ENCODE measurements at regions not wholly inside any gene's neighbourhood (a gene's known extent, or its start where the extent isn't known, plus 50 kb on each side); places are given as distances from the start of the nearest gene placed in this dataset.

GRCh38 chr15:62821384-62822131 lies 221.0 kb upstream of the TPM1 start:
- Histone ChIP-seq H3K36me3 (no peaks in the 10 kb centered on the region), H3K4me1 (no peaks in the 10 kb centered on the region), H3K4me3 (no peak overlapping the region), H3K9me3 (no peaks in the 10 kb centered on the region), H3K27ac (no peak overlapping the region), H3K27me3 (no peaks in the 10 kb centered on the region)
- DNase-seq (ENCODE audit: extremely low spot score in 2 of 2), result no peak
- intact Hi-C loops (cut with DNase I), result no loop called here
- TF ChIP-seq CTCF (IDR thresholded peaks at IDR 0.05) (no peak), POLR2A (IDR thresholded peaks at IDR 0.05) (no peak), POLR2AphosphoS5 (IDR thresholded peaks at IDR 0.05; ENCODE audit: insufficient read depth in 1 of 2, low read depth in 1 of 2) (no peak)

- intact Hi-C loops (cut with DNase I), result no loop called here
- DNase-seq (ENCODE audit: extremely low spot score in 2 of 2), result no peak
- Histone ChIP-seq H3K36me3 (no peaks in the 10 kb centered on the region), H3K27ac (no peak overlapping the region), H3K4me3 (no peak overlapping the region), H3K27me3 (no peaks in the 10 kb centered on the region), H3K9me3 (no peaks in the 10 kb centered on the region), H3K4me1 (no peaks in the 10 kb centered on the region)
- no peak for TF ChIP-seq POLR2AphosphoS5 (IDR thresholded peaks at IDR 0.05; ENCODE audit: insufficient read depth in 1 of 2, low read depth in 1 of 2)
- no peak for TF ChIP-seq POLR2A (IDR thresholded peaks at IDR 0.05)
- TF ChIP-seq CTCF (IDR thresholded peaks at IDR 0.05), result no peak
These were observed 220.3 kb upstream of the TPM1 start for GRCh38 chr15:62822228-62822627.

- DNase-seq (ENCODE audit: extremely low spot score in 2 of 2), result no peak
- no peaks in the 10 kb centered on the region for H3K4me1 ChIP-seq
- no peak overlapping the region for H3K27ac ChIP-seq
- intact Hi-C loops (cut with DNase I), result no loop called here
- H3K36me3 ChIP-seq, result no peaks in the 10 kb centered on the region
- H3K27me3 ChIP-seq, result no peaks in the 10 kb centered on the region
- no peaks in the 10 kb centered on the region for H3K9me3 ChIP-seq
- H3K4me3 ChIP-seq, result no peak overlapping the region
- TF ChIP-seq CTCF (IDR thresholded peaks at IDR 0.05) (no peak), POLR2A (IDR thresholded peaks at IDR 0.05) (no peak), POLR2AphosphoS5 (IDR thresholded peaks at IDR 0.05; ENCODE audit: insufficient read depth in 1 of 2, low read depth in 1 of 2) (no peak)
These were observed 219.0 kb upstream of the TPM1 start for GRCh38 chr15:62823561-62823960.

GRCh38 chr15:62824111-62825015 lies 218.2 kb upstream of the TPM1 start:
- DNase-seq (ENCODE audit: extremely low spot score in 2 of 2), result no peak
- intact Hi-C loops (cut with DNase I), result no loop called here
- no peaks in the 10 kb centered on the region for H3K9me3 ChIP-seq
- no peaks in the 10 kb centered on the region for H3K4me1 ChIP-seq
- no peak overlapping the region for H3K4me3 ChIP-seq
- H3K27me3 ChIP-seq, result no peaks in the 10 kb centered on the region
- H3K36me3 ChIP-seq, result no peaks in the 10 kb centered on the region
- TF ChIP-seq POLR2A (IDR thresholded peaks at IDR 0.05) (no peak), CTCF (IDR thresholded peaks at IDR 0.05) (no peak), POLR2AphosphoS5 (IDR thresholded peaks at IDR 0.05; ENCODE audit: insufficient read depth in 1 of 2, low read depth in 1 of 2) (no peak)
- no peak overlapping the region for H3K27ac ChIP-seq
